Activated T-cell treated with anti-CD3 and anti-CD28 coated beads, Interleukin-2, amount 50 U/mL, for 24 hours (primary cell): ENCODE measurements at regions not wholly inside any gene's neighbourhood (a gene's known extent, or its start where the extent isn't known, plus 50 kb on each side); places are given as distances from the start of the nearest gene placed in this dataset.

ENCODE experiments used
- DNase-seq: peaks from one replicate; pipeline ENCODE4 v3.0.0-alpha.2; 2020
- H3K27ac Mint-ChIP-seq: 2 replicates; pipeline ENCODE4 v1.8.0; 2020; ENCODE audit warnings: mild to moderate bottlenecking, mixed read lengths
- H3K27me3 Mint-ChIP-seq: 2 replicates; pipeline ENCODE4 v1.8.0; 2020; ENCODE audit warnings: mixed read lengths
- H3K36me3 Mint-ChIP-seq: 2 replicates; pipeline ENCODE4 v1.8.0; 2020; ENCODE audit warnings: low read depth, mixed read lengths
- H3K4me1 Mint-ChIP-seq: 2 replicates; pipeline ENCODE4 v1.8.0; 2020; ENCODE audit warnings: low read depth, mixed read lengths
- H3K4me3 Mint-ChIP-seq: 2 replicates; pipeline ENCODE4 v1.8.0; 2020; ENCODE audit warnings: mild to moderate bottlenecking, moderate library complexity, mixed read lengths
- H3K9me3 Mint-ChIP-seq: 2 replicates; pipeline ENCODE4 v1.8.0; 2020; ENCODE audit warnings: mixed read lengths

- Mint-ChIP-seq H3K9me3 (no peaks in the 10 kb centered on the region), H3K4me1 (no peaks in the 10 kb centered on the region), H3K36me3 (no peaks in the 10 kb centered on the region), H3K4me3 (no peak overlapping the region), H3K27me3 (no peaks in the 10 kb centered on the region), H3K27ac (no peak overlapping the region)
- no peak for DNase-seq
Measured at GRCh38 chr5:4068171-4068570, 472.5 kb downstream of the IRX1 start.

- Mint-ChIP-seq H3K27ac (no peak overlapping the region), H3K4me1 (no peaks in the 10 kb centered on the region), H3K36me3 (no peaks in the 10 kb centered on the region), H3K27me3 (no peaks in the 10 kb centered on the region), H3K9me3 (peaks cover 13% of the 10 kb centered on the region), H3K4me3 (no peak overlapping the region)
- no peak for DNase-seq
Measured at GRCh38 chr5:4078544-4078943, 482.9 kb downstream of the IRX1 start.

DNA sequence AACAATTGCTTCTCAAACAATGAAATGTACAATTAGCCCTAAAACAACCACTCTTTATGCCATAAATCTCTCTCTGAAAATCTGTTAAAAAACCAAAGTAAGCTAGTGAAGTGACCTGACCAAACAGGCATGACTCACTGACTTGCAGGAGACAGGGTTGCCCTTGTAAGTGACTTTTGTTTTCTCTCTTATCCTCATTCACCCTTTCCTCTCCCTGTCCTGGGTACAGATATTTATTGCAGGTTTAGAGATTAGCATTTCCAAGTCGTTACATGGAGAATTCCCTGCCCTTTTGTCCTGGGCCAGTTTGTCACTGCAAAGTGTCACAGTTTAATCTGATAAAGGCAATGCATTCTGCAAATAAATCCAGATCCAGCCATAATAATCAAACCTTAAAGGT is 484.2 kb downstream of the IRX1 start:
- no peak overlapping the region for H3K4me3 Mint-ChIP-seq
- H3K9me3 Mint-ChIP-seq, result peaks cover 13% of the 10 kb centered on the region
- no peaks in the 10 kb centered on the region for H3K4me1 Mint-ChIP-seq
- no peaks in the 10 kb centered on the region for H3K27me3 Mint-ChIP-seq
- no peak for DNase-seq
- no peaks in the 10 kb centered on the region for H3K36me3 Mint-ChIP-seq
- no peak overlapping the region for H3K27ac Mint-ChIP-seq

DNA sequence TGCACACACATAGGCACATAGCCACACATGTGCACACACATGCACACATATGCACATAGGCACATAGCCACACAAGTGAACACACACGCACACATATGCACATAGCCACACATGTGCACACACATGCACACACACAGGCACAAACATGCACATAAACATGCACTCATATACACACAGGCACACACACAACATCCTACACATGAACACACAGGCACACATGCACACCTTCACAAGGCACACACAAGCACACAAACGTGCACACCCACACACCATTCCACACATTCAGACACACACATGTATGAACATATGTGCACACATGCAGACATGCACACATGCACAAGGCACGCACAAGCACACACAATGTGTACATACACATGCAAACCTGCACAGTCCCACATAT is 484.7 kb downstream of the IRX1 start:
- peaks cover 10% of the 10 kb centered on the region for H3K9me3 Mint-ChIP-seq
- H3K4me3 Mint-ChIP-seq, result no peak overlapping the region
- H3K4me1 Mint-ChIP-seq, result no peaks in the 10 kb centered on the region
- H3K27ac Mint-ChIP-seq, result no peak overlapping the region
- no peaks in the 10 kb centered on the region for H3K36me3 Mint-ChIP-seq
- H3K27me3 Mint-ChIP-seq, result no peaks in the 10 kb centered on the region
- DNase-seq, result no peak

DNA sequence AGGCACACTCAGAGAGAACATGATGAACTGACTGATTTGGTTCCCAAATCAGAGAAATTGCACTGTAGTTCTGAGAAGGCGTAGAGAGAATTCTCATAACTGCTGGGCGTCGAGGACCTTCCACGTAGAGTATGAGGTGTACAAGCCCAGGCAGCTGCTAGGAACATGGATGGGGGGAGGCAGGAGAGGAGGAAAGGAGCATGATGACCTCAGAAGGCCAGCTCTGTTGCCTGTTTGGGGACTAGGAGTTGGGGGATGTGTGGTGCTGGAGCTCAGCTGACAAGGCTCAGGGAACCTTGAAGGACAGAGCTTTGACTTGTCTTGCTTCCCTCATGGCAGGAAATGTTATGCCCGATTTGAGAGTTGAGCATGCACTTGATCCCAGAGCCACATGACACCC is 485.4 kb downstream of the IRX1 start:
- H3K27me3 Mint-ChIP-seq, result no peaks in the 10 kb centered on the region
- no peak for DNase-seq
- peaks cover 9% of the 10 kb centered on the region for H3K9me3 Mint-ChIP-seq
- no peak overlapping the region for H3K27ac Mint-ChIP-seq
- no peaks in the 10 kb centered on the region for H3K36me3 Mint-ChIP-seq
- no peak overlapping the region for H3K4me3 Mint-ChIP-seq
- no peaks in the 10 kb centered on the region for H3K4me1 Mint-ChIP-seq

GRCh38 chr5:4081466-4081865 is 485.8 kb downstream of the IRX1 start:
- Mint-ChIP-seq H3K36me3 (no peaks in the 10 kb centered on the region), H3K27ac (no peak overlapping the region), H3K9me3 (peaks cover 9% of the 10 kb centered on the region), H3K27me3 (no peaks in the 10 kb centered on the region), H3K4me3 (no peak overlapping the region), H3K4me1 (no peaks in the 10 kb centered on the region)
- DNase-seq, result no peak

DNA sequence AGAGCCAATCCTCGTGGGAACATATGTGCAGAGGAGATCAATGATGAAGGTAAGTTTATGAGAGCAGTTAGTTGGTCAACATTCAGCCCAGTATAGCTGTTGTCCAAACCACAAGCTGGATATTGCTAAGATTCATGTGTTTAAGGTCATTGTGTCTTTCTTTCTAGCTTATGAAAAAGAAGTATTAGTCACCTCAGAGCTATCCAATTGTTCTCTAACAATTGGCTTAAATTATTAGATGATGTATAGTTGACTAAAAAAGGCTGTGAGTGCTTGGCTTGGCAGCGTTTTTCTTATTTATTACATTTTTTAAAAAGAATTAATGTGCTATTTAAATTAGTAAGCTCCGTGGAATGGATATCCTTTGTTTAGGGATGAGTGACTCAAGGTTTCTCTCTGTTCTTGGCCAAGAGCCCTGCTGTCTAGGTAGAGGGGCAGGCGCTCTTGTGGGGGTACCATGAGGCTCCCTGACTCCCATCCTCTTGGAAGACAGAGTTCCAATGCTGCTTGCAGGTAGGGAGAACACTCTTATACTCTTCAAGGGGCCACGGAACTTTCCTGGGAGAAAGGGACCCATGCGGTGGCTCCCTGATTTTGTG is 487.4 kb downstream of the IRX1 start:
- Mint-ChIP-seq H3K27ac (no peak overlapping the region), H3K36me3 (no peaks in the 10 kb centered on the region), H3K27me3 (no peaks in the 10 kb centered on the region), H3K4me3 (no peak overlapping the region), H3K9me3 (peaks cover 9% of the 10 kb centered on the region), H3K4me1 (no peaks in the 10 kb centered on the region)
- no peak for DNase-seq

DNA sequence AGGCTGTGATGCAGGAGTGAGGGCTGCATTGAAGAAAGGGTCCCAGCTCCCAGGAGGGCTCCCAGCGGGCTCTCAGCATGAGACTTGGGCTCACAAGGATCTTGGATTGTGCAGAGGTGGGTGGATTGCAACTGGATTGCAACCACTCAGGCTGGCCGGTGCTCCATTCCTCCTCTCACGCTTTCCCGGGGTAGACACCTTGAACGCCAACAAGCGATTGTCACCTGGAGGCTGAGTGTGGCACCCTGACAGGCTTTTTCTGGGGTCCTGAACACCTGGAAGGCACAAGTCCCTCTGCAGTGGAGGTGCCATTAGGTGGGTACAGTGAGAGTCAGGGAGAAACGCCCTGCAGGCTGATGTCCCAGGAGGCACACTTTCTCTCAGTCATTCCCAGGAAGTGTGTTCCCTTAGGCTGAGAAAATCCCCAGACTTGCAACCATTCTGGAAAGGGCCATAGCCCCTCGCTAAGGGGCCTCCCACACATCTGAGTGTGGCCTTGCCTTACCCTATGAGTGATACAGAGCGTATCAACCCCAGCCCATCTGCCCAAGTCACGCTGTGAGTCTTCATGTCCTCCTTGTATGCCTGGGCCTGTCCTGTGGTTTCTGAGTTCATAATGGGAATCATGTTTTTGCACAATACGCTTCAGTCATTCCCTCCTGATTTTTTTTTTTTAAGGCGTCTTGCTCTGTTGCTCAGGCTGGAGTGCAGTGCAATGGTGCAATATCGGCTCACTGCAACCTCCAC is 488.1 kb downstream of the IRX1 start:
- no peaks in the 10 kb centered on the region for H3K27me3 Mint-ChIP-seq
- no peak overlapping the region for H3K27ac Mint-ChIP-seq
- no peak for DNase-seq
- H3K36me3 Mint-ChIP-seq, result no peaks in the 10 kb centered on the region
- no peaks in the 10 kb centered on the region for H3K4me1 Mint-ChIP-seq
- H3K9me3 Mint-ChIP-seq, result peaks cover 9% of the 10 kb centered on the region
- H3K4me3 Mint-ChIP-seq, result no peak overlapping the region

DNA sequence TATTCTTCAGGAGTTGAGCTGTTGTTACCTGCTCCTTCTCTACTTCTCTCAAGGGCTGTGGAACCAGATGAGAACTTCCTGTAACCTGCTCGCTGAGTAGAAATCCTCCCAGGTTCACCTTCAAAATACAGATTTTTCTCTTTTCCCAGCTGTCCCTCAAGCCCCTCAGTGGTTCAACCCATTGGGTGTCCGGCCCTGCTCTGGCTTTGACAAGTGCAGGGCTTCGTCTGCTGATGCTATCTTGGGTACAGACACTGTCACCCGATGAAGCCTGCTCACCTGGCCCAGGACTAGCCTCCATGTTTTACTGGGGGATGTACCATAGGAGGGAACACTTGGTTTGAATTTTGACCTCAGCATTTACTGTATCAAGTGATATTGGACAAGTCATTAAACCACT is 490.4 kb downstream of the IRX1 start:
- no peaks in the 10 kb centered on the region for H3K4me1 Mint-ChIP-seq
- no peak overlapping the region for H3K4me3 Mint-ChIP-seq
- no peaks in the 10 kb centered on the region for H3K9me3 Mint-ChIP-seq
- H3K27ac Mint-ChIP-seq, result no peak overlapping the region
- no peak for DNase-seq
- no peaks in the 10 kb centered on the region for H3K36me3 Mint-ChIP-seq
- H3K27me3 Mint-ChIP-seq, result no peaks in the 10 kb centered on the region

DNA sequence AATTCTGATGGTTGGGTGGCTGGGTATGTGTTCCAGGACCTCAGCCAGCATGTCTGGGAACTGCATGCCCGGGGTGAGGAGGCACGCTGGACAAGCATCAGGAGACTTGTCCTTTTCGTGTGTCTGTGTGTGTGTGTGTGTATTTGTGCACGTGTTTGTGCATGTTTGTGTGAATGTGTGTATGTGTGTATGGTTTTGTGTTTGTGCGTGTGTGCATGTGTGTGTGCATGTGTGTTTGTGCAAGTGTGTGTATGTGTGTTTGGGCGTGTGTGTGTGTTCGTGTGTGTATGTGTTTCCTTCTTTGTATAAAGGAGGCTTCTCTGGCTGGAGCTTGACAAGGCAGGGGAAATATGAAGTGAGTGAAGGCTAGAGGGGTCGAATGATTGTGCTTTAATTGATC is 491.5 kb downstream of the IRX1 start:
- Mint-ChIP-seq H3K4me3 (no peak overlapping the region), H3K9me3 (no peaks in the 10 kb centered on the region), H3K36me3 (no peaks in the 10 kb centered on the region), H3K4me1 (no peaks in the 10 kb centered on the region), H3K27me3 (no peaks in the 10 kb centered on the region), H3K27ac (no peak overlapping the region)
- DNase-seq, result no peak

- DNase-seq, result no peak
- H3K27ac Mint-ChIP-seq, result no peak overlapping the region
- no peaks in the 10 kb centered on the region for H3K36me3 Mint-ChIP-seq
- peaks cover 5% of the 10 kb centered on the region for H3K9me3 Mint-ChIP-seq
- H3K4me3 Mint-ChIP-seq, result no peak overlapping the region
- no peaks in the 10 kb centered on the region for H3K4me1 Mint-ChIP-seq
- no peaks in the 10 kb centered on the region for H3K27me3 Mint-ChIP-seq
Measured at GRCh38 chr5:4089087-4089486, 493.5 kb downstream of the IRX1 start.

- peaks cover 8% of the 10 kb centered on the region for H3K9me3 Mint-ChIP-seq
- no peak overlapping the region for H3K4me3 Mint-ChIP-seq
- H3K4me1 Mint-ChIP-seq, result no peaks in the 10 kb centered on the region
- H3K27me3 Mint-ChIP-seq, result no peaks in the 10 kb centered on the region
- H3K36me3 Mint-ChIP-seq, result no peaks in the 10 kb centered on the region
- H3K27ac Mint-ChIP-seq, result no peak overlapping the region
- DNase-seq, result no peak
Measured at GRCh38 chr5:4093236-4093635, 497.6 kb downstream of the IRX1 start.

DNA sequence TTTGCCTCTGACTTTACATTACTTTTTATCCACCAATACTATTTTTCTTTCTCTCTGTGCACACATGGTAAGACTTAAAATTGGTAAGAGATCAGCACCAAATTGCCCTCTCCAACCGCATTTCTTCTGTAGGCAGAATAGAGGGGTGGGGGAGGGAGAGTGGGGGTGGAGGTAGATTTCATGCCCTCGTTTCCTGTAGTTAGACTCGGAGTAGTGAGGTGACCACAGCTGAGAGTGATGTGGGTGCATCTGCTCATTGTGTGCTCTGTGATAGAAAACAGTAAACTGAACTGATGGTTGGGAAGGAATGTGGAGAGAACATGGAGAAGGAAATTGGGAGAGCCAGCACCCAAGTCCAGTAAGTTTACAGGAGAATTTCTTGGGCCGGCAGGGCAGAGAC is 498.3 kb downstream of the IRX1 start:
- no peak for DNase-seq
- H3K36me3 Mint-ChIP-seq, result no peaks in the 10 kb centered on the region
- no peak overlapping the region for H3K4me3 Mint-ChIP-seq
- no peaks in the 10 kb centered on the region for H3K4me1 Mint-ChIP-seq
- no peaks in the 10 kb centered on the region for H3K27me3 Mint-ChIP-seq
- H3K9me3 Mint-ChIP-seq, result peaks cover 8% of the 10 kb centered on the region
- no peak overlapping the region for H3K27ac Mint-ChIP-seq

DNA sequence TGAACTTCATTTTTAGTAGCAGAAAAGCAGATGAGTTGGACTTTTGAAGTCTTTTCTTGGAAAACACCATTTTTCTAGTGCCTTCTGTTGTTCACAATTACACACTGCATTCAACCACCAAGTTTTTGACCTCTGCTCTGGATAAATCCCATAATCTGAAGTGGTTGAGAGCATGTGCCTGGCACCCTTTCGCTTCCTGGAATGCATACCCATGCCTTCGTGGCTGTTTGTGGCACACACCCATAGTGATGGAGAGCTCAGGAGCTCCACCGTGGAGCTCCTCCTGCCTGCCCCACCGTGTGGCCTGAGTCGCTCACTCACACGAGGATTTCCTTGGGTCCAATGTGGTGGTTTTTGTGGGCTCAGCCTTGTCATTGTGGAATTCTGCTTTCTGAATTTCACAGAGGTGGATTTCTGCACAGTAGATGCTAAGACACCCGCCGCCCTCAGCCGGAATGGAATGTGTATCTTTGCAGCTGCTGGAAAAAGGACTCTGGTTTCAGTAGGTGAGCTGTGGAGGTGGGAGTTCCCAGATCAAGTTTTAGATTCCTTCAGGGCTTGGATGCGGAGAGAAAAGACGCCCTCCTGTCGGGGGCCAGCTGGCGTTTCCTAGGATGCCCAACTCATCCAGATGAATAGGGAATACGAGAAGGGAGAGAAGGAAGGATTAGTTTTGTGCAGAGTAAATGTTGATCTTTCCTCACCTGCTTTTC is 500.4 kb downstream of the IRX1 start:
- H3K36me3 Mint-ChIP-seq, result no peaks in the 10 kb centered on the region
- no peaks in the 10 kb centered on the region for H3K27me3 Mint-ChIP-seq
- DNase-seq, result no peak
- no peak overlapping the region for H3K4me3 Mint-ChIP-seq
- H3K27ac Mint-ChIP-seq, result no peak overlapping the region
- H3K4me1 Mint-ChIP-seq, result no peaks in the 10 kb centered on the region
- H3K9me3 Mint-ChIP-seq, result peaks cover 8% of the 10 kb centered on the region

DNA sequence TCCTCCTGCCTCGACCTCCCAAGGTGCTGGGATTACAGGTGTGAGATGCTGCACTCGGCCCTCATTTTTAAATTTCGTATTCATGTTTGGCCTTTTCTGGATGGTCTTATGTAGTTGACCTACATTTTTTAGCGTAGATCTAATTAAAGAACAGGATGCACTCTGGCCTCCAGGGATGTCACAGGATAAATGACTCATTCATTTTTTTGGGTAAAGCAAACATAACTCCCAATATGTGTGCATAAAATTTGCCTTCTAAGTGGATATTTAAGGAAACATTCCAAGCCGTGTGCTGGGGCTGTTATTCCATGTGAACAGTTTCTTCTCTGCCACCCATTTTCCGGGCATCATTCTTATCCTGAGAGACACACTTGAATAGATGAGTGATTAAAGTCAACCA is 501.6 kb downstream of the IRX1 start:
- no peaks in the 10 kb centered on the region for H3K4me1 Mint-ChIP-seq

More for the DNA sequence above, 501.6 kb downstream of the IRX1 start:
- H3K4me3 Mint-ChIP-seq, result no peak overlapping the region
- no peak overlapping the region for H3K27ac Mint-ChIP-seq
- peaks cover 8% of the 10 kb centered on the region for H3K9me3 Mint-ChIP-seq
- H3K27me3 Mint-ChIP-seq, result no peaks in the 10 kb centered on the region
- no peaks in the 10 kb centered on the region for H3K36me3 Mint-ChIP-seq
- no peak for DNase-seq
